ENCODE measurements at regions not wholly inside any gene's neighbourhood (a gene's known extent, or its start where the extent isn't known, plus 50 kb on each side); places are given as distances from the start of the nearest gene placed in this dataset.

DNA sequence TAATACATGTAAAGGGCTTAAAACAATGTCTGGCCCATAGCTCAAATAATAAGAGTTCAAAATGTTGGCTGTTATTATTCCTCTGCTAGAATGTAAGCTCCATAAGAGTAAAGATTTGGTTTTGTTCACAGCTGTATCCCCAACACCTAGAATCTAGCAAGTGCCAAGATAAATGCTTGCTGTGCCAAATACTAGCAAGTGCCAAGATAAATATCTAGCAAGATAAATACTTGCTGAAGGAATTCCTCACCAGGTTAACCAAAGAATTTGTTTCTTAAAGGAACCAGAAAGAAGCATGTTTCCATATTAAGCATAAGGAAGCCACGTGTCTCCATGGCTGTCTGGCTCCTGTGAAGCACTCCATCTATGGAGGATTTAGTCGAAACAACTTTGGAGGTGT lies 235.2 kb upstream of the SP4 start:
- H3K9me3 ChIP-seq (ENCODE audit: control insufficient read depth, insufficient read depth, low read length): no peaks in the 10 kb centered on the region
- H3K4me1 Mint-ChIP-seq: peaks cover 5 to 6% of the 10 kb centered on the region in 2 donors
- no peak for DNase-seq
- H3K4me3 ChIP-seq (ENCODE audit: low read length): no peak overlapping the region
- no peak overlapping the region for H3K27ac ChIP-seq (ENCODE audit: low read length)
- no peaks in the 10 kb centered on the region for H3K27me3 ChIP-seq (ENCODE audit: control insufficient read depth, insufficient read depth, low read length)
- intact Hi-C loops (cut with micrococcal nuclease): no loop called here
- no peak for TF ChIP-seq CTCF (IDR thresholded peaks at IDR 0.05)
- H3K4me1 ChIP-seq (ENCODE audit: control insufficient read depth, insufficient read depth, low read length): no peaks in the 10 kb centered on the region
- H3K4me3 Mint-ChIP-seq: no peak overlapping the region
- no peak for ATAC-seq
- no peaks in the 10 kb centered on the region for H3K9me3 Mint-ChIP-seq
- H3K36me3 Mint-ChIP-seq: no peaks in the 10 kb centered on the region
- H3K36me3 ChIP-seq (ENCODE audit: control insufficient read depth, insufficient read depth, low read length): no peaks in the 10 kb centered on the region
- H3K27me3 Mint-ChIP-seq (ENCODE audit: low read depth in 2 of 2): peaks cover 6 to 15% of the 10 kb centered on the region in 2 donors
- 78% methylated on average over 2 of the region's 2 CpGs for WGBS (ENCODE audit: insufficient coverage)
- H3K27ac Mint-ChIP-seq: no peak overlapping the region

GRCh38 chr7:21193895-21194294 lies 234.0 kb upstream of the SP4 start:
- H3K27me3 Mint-ChIP-seq (ENCODE audit: low read depth in 2 of 2): peaks cover 6 to 13% of the 10 kb centered on the region in 2 donors

GRCh38 chr7:21194936-21195335 lies 232.9 kb upstream of the SP4 start:
- Histone ChIP-seq H3K9me3 (ENCODE audit: control insufficient read depth, insufficient read depth, low read length) (no peaks in the 10 kb centered on the region), H3K27me3 (ENCODE audit: control insufficient read depth, insufficient read depth, low read length) (no peaks in the 10 kb centered on the region), H3K4me1 (ENCODE audit: control insufficient read depth, insufficient read depth, low read length) (no peaks in the 10 kb centered on the region), H3K36me3 (ENCODE audit: control insufficient read depth, insufficient read depth, low read length) (no peaks in the 10 kb centered on the region), H3K27ac (ENCODE audit: low read length) (no peak overlapping the region), H3K4me3 (ENCODE audit: low read length) (no peak overlapping the region)
- no peak overlapping the region for H3K4me3 Mint-ChIP-seq
- no peak for TF ChIP-seq CTCF (IDR thresholded peaks at IDR 0.05)
- no peaks in the 10 kb centered on the region for H3K9me3 Mint-ChIP-seq
- peaks cover 5 to 6% of the 10 kb centered on the region in 2 donors for H3K4me1 Mint-ChIP-seq
- no peak for ATAC-seq
- intact Hi-C loops (cut with micrococcal nuclease): no loop called here
- 93% methylated on average over 4 of the region's 4 CpGs for WGBS (ENCODE audit: insufficient coverage)
- no peaks in the 10 kb centered on the region for H3K36me3 Mint-ChIP-seq
- no peak for DNase-seq
- H3K27me3 Mint-ChIP-seq (ENCODE audit: low read depth in 2 of 2): peaks cover 0 to 2% of the 10 kb centered on the region in 2 donors
- no peak overlapping the region for H3K27ac Mint-ChIP-seq

More at GRCh38 chr7:21193895-21194294, 234.0 kb upstream of the SP4 start:
- DNase-seq (no peak), ATAC-seq (no peak)
- intact Hi-C loops (cut with micrococcal nuclease): no loop called here
- no peaks in the 10 kb centered on the region for H3K36me3 Mint-ChIP-seq
- no peak overlapping the region for H3K27ac ChIP-seq (ENCODE audit: low read length)
- H3K9me3 ChIP-seq (ENCODE audit: control insufficient read depth, insufficient read depth, low read length): no peaks in the 10 kb centered on the region
- WGBS (ENCODE audit: insufficient coverage): 78% methylated on average over 2 of the region's 2 CpGs
- no peaks in the 10 kb centered on the region for H3K27me3 ChIP-seq (ENCODE audit: control insufficient read depth, insufficient read depth, low read length)
- no peak overlapping the region for H3K4me3 ChIP-seq (ENCODE audit: low read length)
- no peak for TF ChIP-seq CTCF (IDR thresholded peaks at IDR 0.05)
- H3K27ac Mint-ChIP-seq: no peak overlapping the region
- H3K4me1 Mint-ChIP-seq: peaks cover 5 to 6% of the 10 kb centered on the region in 2 donors
- no peaks in the 10 kb centered on the region for H3K4me1 ChIP-seq (ENCODE audit: control insufficient read depth, insufficient read depth, low read length)
- no peaks in the 10 kb centered on the region for H3K36me3 ChIP-seq (ENCODE audit: control insufficient read depth, insufficient read depth, low read length)
- H3K4me3 Mint-ChIP-seq: no peak overlapping the region
- H3K9me3 Mint-ChIP-seq: no peaks in the 10 kb centered on the region

- Mint-ChIP-seq H3K4me1 (peaks cover 5 to 6% of the 10 kb centered on the region in 2 donors), H3K9me3 (no peaks in the 10 kb centered on the region), H3K27ac (no peak overlapping the region), H3K27me3 (ENCODE audit: low read depth in 2 of 2) (peaks cover 4 to 6% of the 10 kb centered on the region in 2 donors), H3K4me3 (no peak overlapping the region), H3K36me3 (no peaks in the 10 kb centered on the region)
- no peak for DNase-seq
- H3K4me3 ChIP-seq (ENCODE audit: low read length): no peak overlapping the region
- no peaks in the 10 kb centered on the region for H3K9me3 ChIP-seq (ENCODE audit: control insufficient read depth, insufficient read depth, low read length)
- intact Hi-C loops (cut with micrococcal nuclease): no loop called here
- no peaks in the 10 kb centered on the region for H3K36me3 ChIP-seq (ENCODE audit: control insufficient read depth, insufficient read depth, low read length)
- H3K4me1 ChIP-seq (ENCODE audit: control insufficient read depth, insufficient read depth, low read length): no peaks in the 10 kb centered on the region
- no peak overlapping the region for H3K27ac ChIP-seq (ENCODE audit: low read length)
- TF ChIP-seq CTCF (IDR thresholded peaks at IDR 0.05): no peak
- no peak for ATAC-seq
- no CpG with 5 or more reads among the region's 1 CpG for WGBS (ENCODE audit: insufficient coverage)
- H3K27me3 ChIP-seq (ENCODE audit: control insufficient read depth, insufficient read depth, low read length): no peaks in the 10 kb centered on the region
Measured at GRCh38 chr7:21198921-21199320, 229.0 kb upstream of the SP4 start.
